Right atrium auricular region (tissue), 2 donors: ENCODE measurements at regions not wholly inside any gene's neighbourhood (a gene's known extent, or its start where the extent isn't known, plus 50 kb on each side); places are given as distances from the start of the nearest gene placed in this dataset.

ENCODE experiments used
- DNase-seq: peaks from one replicate; pipeline ENCODE4 v3.0.0-alpha.2; 2019; ENCODE audit warnings: low spot score
- H3K27ac ChIP-seq, 2 donors: fragments of 200-600 bp; sonication (generic); 1 replicate in 1 of 2; 2 replicates in 1 of 2; pipeline ENCODE4 v1.5.1; 2016 to 2019
- H3K27me3 ChIP-seq, 2 donors: fragments of 200-600 bp; sonication (generic); one replicate each; pipeline versions ENCODE4 v1.5.1 to v1.6.0; 2017 to 2019
- H3K36me3 ChIP-seq: fragments of 200-600 bp; sonication (generic); one replicate; pipeline ENCODE4 v1.5.1; 2016
- H3K4me1 ChIP-seq, 2 donors: fragments of 200-600 bp; sonication (generic); one replicate each; pipeline versions ENCODE4 v1.5.1 to v1.6.0; 2017 to 2019
- H3K4me3 ChIP-seq, 2 donors: fragments of 200-600 bp; sonication (generic); 1 replicate in 1 of 2; 2 replicates in 1 of 2; pipeline ENCODE4 v1.5.1; 2017 to 2019; ENCODE audit warnings: mild to moderate bottlenecking in 1 of 2, moderate library complexity in 1 of 2
- H3K9me3 ChIP-seq, 2 donors: fragments of 200-600 bp; sonication (generic); one replicate each; pipeline ENCODE4 v1.5.1; 2019
- TF ChIP-seq, protein P1 (sequence below), 2 donors: fragments of 200-600 bp; sonication (generic); IDR thresholded peaks; one replicate each; pipeline ENCODE4 v1.5.1; 2019; ENCODE audit warnings: antibody characterized with exemption in 2 of 2

DNA sequence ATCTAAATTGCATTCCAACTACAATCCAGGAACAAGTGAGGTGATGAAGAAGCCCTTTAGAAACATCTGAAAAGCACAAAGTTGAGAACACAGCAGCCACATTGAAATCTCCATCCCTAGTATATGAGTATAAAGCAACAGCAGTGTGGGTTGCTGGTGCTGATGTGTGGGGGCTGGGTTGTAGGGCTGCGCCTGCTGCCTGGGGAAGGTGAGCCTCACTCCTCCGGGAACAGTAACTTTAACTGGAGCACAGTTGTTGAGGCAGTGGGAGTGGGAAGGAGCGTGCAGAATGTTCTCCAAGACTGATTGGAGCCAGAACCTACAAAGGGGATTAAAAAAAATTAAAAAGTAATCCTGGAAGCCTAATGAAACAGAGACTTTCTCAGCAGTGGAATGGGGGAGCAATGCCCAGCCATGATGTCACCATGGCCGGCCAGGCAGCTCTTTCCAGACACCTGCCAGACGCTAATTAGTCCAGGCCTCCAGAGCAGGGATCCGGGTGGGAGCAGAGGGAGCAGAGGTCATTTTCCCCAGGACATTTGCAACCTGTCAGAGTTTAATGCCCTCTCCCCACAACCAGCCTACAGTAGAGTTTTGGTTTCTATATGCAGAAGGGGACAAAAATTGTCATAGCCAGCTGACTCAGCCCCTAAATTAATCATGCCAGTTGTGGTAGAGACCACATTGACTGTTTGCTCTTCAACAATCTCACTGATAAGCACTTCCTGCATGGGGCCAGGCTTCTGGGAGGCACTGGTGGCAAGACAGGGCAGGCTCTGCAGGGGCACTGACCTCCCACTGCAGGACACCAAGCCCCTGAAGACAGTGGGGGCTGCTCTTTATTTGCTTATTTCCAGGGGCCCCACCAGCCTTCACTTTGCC is 133.0 kb upstream of the ZNF32 start:
- H3K36me3 ChIP-seq: no peaks in the 10 kb centered on the region

DNA sequence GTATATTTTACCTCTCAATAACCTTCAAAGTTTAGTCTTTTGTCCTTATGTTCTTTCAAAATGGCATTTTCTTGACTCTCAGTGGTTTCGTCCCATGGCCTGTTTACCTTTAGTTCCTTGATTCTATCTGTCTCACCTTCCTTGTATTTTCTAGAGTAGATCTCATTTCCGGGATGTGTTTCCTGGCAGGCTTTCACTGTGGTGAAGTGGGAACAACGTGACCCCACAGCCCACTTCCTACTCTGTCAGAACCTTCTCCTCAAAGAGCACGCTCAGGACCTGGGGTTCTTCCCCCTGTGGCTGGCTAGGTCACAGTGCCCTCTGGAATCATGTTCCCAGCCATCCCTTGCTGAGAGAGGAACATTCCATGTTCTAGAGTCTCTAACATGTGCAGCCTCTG is 129.9 kb upstream of the ZNF32 start:
- no peak for DNase-seq
- TF ChIP-seq, protein P1, sequence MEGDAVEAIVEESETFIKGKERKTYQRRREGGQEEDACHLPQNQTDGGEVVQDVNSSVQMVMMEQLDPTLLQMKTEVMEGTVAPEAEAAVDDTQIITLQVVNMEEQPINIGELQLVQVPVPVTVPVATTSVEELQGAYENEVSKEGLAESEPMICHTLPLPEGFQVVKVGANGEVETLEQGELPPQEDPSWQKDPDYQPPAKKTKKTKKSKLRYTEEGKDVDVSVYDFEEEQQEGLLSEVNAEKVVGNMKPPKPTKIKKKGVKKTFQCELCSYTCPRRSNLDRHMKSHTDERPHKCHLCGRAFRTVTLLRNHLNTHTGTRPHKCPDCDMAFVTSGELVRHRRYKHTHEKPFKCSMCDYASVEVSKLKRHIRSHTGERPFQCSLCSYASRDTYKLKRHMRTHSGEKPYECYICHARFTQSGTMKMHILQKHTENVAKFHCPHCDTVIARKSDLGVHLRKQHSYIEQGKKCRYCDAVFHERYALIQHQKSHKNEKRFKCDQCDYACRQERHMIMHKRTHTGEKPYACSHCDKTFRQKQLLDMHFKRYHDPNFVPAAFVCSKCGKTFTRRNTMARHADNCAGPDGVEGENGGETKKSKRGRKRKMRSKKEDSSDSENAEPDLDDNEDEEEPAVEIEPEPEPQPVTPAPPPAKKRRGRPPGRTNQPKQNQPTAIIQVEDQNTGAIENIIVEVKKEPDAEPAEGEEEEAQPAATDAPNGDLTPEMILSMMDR (IDR thresholded peaks at IDR 0.05): no peak
- Histone ChIP-seq H3K27me3 (no peaks in the 10 kb centered on the region), H3K36me3 (no peaks in the 10 kb centered on the region), H3K27ac (no peak overlapping the region), H3K4me3 (no peak overlapping the region), H3K9me3 (no peaks in the 10 kb centered on the region), H3K4me1 (peaks cover 0 to 8% of the 10 kb centered on the region in 2 donors)

More for the DNA sequence above, 133.0 kb upstream of the ZNF32 start:
- TF ChIP-seq, protein P1 (IDR thresholded peaks at IDR 0.05): no peak
- no peaks in the 10 kb centered on the region for H3K27me3 ChIP-seq
- H3K4me3 ChIP-seq: no peak overlapping the region
- H3K4me1 ChIP-seq: peaks cover 0 to 8% of the 10 kb centered on the region in 2 donors
- H3K9me3 ChIP-seq: no peaks in the 10 kb centered on the region
- H3K27ac ChIP-seq: no peak overlapping the region
- no peak for DNase-seq

- TF ChIP-seq, protein P1 (IDR thresholded peaks at IDR 0.05): no peak
- Histone ChIP-seq H3K4me3 (no peak overlapping the region), H3K27me3 (no peaks in the 10 kb centered on the region), H3K4me1 (no peaks in the 10 kb centered on the region), H3K36me3 (no peaks in the 10 kb centered on the region), H3K9me3 (no peaks in the 10 kb centered on the region), H3K27ac (no peak overlapping the region)
- no peak for DNase-seq
Observed at GRCh38 chr10:43775384-43775783, 126.7 kb upstream of the ZNF32 start.

- Histone ChIP-seq H3K27me3 (no peaks in the 10 kb centered on the region), H3K4me3 (no peak overlapping the region), H3K9me3 (no peaks in the 10 kb centered on the region), H3K27ac (no peak overlapping the region), H3K36me3 (no peaks in the 10 kb centered on the region), H3K4me1 (no peaks in the 10 kb centered on the region)
- TF ChIP-seq, protein P1 (IDR thresholded peaks at IDR 0.05): no peak
- no peak for DNase-seq
Observed at GRCh38 chr10:43774234-43774769, 125.6 kb upstream of the ZNF32 start.

GRCh38 chr10:43773736-43774135 is 125.1 kb upstream of the ZNF32 start:
- Histone ChIP-seq H3K4me1 (no peaks in the 10 kb centered on the region), H3K27ac (no peak overlapping the region), H3K27me3 (no peaks in the 10 kb centered on the region), H3K36me3 (no peaks in the 10 kb centered on the region), H3K4me3 (no peak overlapping the region), H3K9me3 (peaks cover 0 to 4% of the 10 kb centered on the region in 2 donors)
- no peak for DNase-seq
- TF ChIP-seq, protein P1 (IDR thresholded peaks at IDR 0.05): no peak
